NOMO-1 (cell line): ENCODE measurements at regions not wholly inside any gene's neighbourhood (a gene's known extent, or its start where the extent isn't known, plus 50 kb on each side); places are given as distances from the start of the nearest gene placed in this dataset.

Source experiments
- DNase-seq, 2 experiments: peaks; one replicate each; lab custom pipeline; 2025; ENCODE audit not compliant: unreplicated experiment in 2 of 2; lab: John Stamatoyannopoulos, UW

DNA sequence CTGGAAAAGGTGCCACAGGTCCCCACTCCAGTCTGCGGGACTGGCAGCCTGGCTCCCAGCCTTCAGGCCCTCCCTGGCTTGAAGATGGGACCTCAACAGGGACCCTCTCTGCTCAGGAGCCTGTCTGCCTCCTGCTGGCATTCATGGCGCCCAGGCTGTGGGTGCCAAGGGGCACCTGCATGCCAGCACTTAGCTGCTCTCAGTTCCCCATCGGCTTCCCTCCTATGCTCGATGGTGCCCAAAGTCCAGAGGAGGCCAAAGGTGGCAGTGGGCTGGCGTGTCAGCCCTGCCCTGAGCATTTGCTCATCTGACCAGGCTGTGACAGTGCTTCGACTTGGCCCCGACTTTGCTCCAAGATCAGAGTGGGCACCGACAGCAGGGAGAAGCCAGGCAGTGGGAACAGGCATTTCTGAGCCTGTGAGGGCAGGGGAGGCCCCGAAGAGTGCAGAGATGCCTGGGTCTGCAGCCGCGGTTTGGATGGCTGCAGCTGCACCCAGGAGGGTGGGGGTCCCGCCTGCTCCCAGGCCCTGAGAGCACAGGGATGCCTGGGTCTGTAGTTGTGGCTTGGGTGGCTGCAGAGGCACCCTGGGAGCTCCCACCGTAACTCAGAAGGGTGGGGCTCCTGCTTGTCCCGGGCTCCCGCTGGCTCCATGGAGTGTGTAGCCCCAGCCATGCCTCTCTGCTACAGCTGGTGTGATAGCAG is 463.6 kb downstream of the TBC1D22A start:
- no peak for DNase-seq

- no peak for DNase-seq
These were observed 462.9 kb downstream of the TBC1D22A start for GRCh38 chr22:47225080-47225930.
